ENCODE measurements at regions not wholly inside any gene's neighbourhood (a gene's known extent, or its start where the extent isn't known, plus 50 kb on each side); places are given as distances from the start of the nearest gene placed in this dataset.

DNA sequence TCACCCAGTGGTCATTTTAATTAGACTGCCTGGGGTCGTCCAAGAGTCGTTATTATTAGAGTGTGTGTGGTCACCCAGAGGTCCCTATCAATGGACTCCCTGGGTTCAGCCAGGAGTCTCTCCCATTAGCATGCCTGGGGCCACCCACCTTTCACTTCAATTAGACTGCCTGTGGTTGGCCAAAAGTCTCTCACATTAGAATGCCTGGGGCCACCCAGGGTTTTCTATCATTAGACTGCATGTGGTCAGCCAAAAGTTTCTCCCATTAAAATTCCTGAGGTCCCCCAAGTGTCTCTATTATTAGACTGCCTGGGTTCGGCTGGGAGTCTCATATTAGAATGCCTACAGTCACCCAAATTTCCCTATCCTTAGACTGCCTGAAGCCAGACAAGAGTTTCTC, 1472.6 kb downstream of the UQCRFS1 start:
- no peak overlapping the region for H2AFZ ChIP-seq (ENCODE audit: low read depth, low read length)
- no peaks in the 10 kb centered on the region for H3K4me1 ChIP-seq (ENCODE audit: control insufficient read depth, extremely low read depth, insufficient read depth, low read length)
- intact Hi-C loops (cut with micrococcal nuclease): no loop called here
- dilution Hi-C loops (cut with MboI; ENCODE audit: extremely low pct_ligation_motif_present, low sequenced_read_pairs): no loop called here
- no peaks in the 10 kb centered on the region for H4K20me1 ChIP-seq (replicated peaks; ENCODE audit: control insufficient read depth, extremely low read depth, insufficient read depth, low read length)
- no peak overlapping the region for H3K9ac ChIP-seq (replicated peaks; ENCODE audit: extremely low read depth, insufficient read depth, low read length)
- no peak overlapping the region for H3K4me2 ChIP-seq (ENCODE audit: insufficient read depth, low read length)
- H3K4me3 ChIP-seq (replicated peaks in 1 of 3; ENCODE audit: insufficient read depth in 1 of 3, low read depth in 1 of 3, low read length in 3 of 3): no peak overlapping the region
- no peaks in the 10 kb centered on the region for H3K9me1 ChIP-seq (replicated peaks; ENCODE audit: control insufficient read depth, extremely low read depth, insufficient read depth, low read length)
- BruUV-seq (replicated peaks): no TSS peak
- ChIA-PET CTCF (no interaction called here), POLR2A (no interaction called here)
- no peaks in the 10 kb centered on the region for H3K79me2 ChIP-seq (ENCODE audit: control insufficient read depth, insufficient read depth, low read length)
- H3K27me3 ChIP-seq (ENCODE audit: control insufficient read depth in 2 of 2, insufficient read depth in 2 of 2, low read length in 2 of 2): no peaks in the 10 kb centered on the region
- DNase-seq (ENCODE audit: low read depth, low spot score) (no peak), FAIRE-seq (no peak)
- no peak for TF ChIP-seq JUN (IDR thresholded peaks at IDR 0.05; ENCODE audit: borderline replicate concordance, insufficient read depth, insufficient read length, low read depth)
- TF ChIP-seq EZH2 (IDR thresholded peaks at IDR 0.05; ENCODE audit: borderline replicate concordance, low read depth, low read length, severe bottlenecking): no peak
- no peak for TF ChIP-seq FOS (IDR thresholded peaks at IDR 0.05; ENCODE audit: borderline replicate concordance, insufficient read depth, low read length)
- H3K36me3 ChIP-seq (ENCODE audit: control insufficient read depth in 2 of 2, extremely low read depth in 1 of 2, insufficient read depth in 2 of 2, low read length in 2 of 2): no peaks in the 10 kb centered on the region
- peaks cover 2% of the 10 kb centered on the region for H3K9me3 ChIP-seq (replicated peaks; ENCODE audit: control insufficient read depth, insufficient read depth, low read length)
- no peak overlapping the region for H3K27ac ChIP-seq (ENCODE audit: insufficient read depth, low read depth, low read length)

DNA sequence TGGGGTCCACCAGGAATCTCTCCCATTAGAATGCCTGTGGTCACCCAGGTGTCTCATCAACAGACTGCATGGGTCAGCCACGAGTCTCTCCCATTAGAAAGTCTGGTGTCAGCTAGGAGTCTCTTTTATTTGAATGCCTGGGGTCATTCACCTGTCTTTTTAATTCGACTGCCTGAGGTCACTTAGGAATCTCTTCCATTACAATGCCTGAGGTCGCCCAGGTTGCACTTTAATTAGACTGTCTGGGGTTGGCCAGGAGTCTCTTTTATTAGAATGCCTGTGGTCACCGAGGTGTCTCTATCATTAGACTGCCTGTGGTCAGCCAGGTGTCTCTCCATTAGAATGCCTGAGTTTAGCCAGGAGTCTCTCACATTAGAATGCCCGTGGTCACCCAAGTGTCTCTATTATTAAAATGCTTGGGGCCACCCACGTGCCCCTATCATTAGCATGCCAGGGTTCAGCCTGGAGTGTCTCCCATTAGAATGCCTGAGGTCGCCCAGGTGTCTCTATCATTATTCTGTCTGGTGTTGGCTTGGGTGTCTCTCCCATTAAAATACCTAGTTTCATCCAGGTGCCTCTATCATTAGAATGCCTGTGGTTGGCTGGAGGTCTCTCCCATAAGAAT, 1474.3 kb downstream of the UQCRFS1 start:
- Histone ChIP-seq H3K27ac (ENCODE audit: insufficient read depth, low read depth, low read length) (no peak overlapping the region), H3K9ac (replicated peaks; ENCODE audit: extremely low read depth, insufficient read depth, low read length) (no peak overlapping the region)
- FAIRE-seq: no peak

More for the DNA sequence above, 1474.3 kb downstream of the UQCRFS1 start:
- H4K20me1 ChIP-seq (replicated peaks; ENCODE audit: control insufficient read depth, extremely low read depth, insufficient read depth, low read length): no peaks in the 10 kb centered on the region
- no peaks in the 10 kb centered on the region for H3K36me3 ChIP-seq (ENCODE audit: control insufficient read depth in 2 of 2, extremely low read depth in 1 of 2, insufficient read depth in 2 of 2, low read length in 2 of 2)
- no peaks in the 10 kb centered on the region for H3K79me2 ChIP-seq (ENCODE audit: control insufficient read depth, insufficient read depth, low read length)
- H2AFZ ChIP-seq (ENCODE audit: low read depth, low read length): no peak overlapping the region
- intact Hi-C loops (cut with micrococcal nuclease): no loop called here
- no peak overlapping the region for H3K4me2 ChIP-seq (ENCODE audit: insufficient read depth, low read length)
- H3K4me1 ChIP-seq (ENCODE audit: control insufficient read depth, extremely low read depth, insufficient read depth, low read length): no peaks in the 10 kb centered on the region
- peaks cover 2% of the 10 kb centered on the region for H3K9me3 ChIP-seq (replicated peaks; ENCODE audit: control insufficient read depth, insufficient read depth, low read length)
- no peak for DNase-seq (ENCODE audit: low read depth, low spot score)
- TF ChIP-seq JUN (IDR thresholded peaks at IDR 0.05; ENCODE audit: borderline replicate concordance, insufficient read depth, insufficient read length, low read depth) (no peak), FOS (IDR thresholded peaks at IDR 0.05; ENCODE audit: borderline replicate concordance, insufficient read depth, low read length) (no peak), MYC (IDR thresholded peaks at IDR 0.05; ENCODE audit: low read depth, low read length) (no peak), POLR2AphosphoS5 (IDR thresholded peaks at IDR 0.05; ENCODE audit: insufficient read depth, low read depth, low read length) (no peak), POLR2A (IDR thresholded peaks at IDR 0.05; ENCODE audit: low read depth, low read length) (no peak), EZH2 (IDR thresholded peaks at IDR 0.05; ENCODE audit: borderline replicate concordance, low read depth, low read length, severe bottlenecking) (no peak), GATA2 (IDR thresholded peaks at IDR 0.05; ENCODE audit: insufficient read depth, insufficient read length, low read depth, low read length) (no peak)
- TF ChIP-seq, protein P1, sequence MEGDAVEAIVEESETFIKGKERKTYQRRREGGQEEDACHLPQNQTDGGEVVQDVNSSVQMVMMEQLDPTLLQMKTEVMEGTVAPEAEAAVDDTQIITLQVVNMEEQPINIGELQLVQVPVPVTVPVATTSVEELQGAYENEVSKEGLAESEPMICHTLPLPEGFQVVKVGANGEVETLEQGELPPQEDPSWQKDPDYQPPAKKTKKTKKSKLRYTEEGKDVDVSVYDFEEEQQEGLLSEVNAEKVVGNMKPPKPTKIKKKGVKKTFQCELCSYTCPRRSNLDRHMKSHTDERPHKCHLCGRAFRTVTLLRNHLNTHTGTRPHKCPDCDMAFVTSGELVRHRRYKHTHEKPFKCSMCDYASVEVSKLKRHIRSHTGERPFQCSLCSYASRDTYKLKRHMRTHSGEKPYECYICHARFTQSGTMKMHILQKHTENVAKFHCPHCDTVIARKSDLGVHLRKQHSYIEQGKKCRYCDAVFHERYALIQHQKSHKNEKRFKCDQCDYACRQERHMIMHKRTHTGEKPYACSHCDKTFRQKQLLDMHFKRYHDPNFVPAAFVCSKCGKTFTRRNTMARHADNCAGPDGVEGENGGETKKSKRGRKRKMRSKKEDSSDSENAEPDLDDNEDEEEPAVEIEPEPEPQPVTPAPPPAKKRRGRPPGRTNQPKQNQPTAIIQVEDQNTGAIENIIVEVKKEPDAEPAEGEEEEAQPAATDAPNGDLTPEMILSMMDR (IDR thresholded peaks at IDR 0.05; ENCODE audit: extremely low read depth in 1 of 2, insufficient read depth in 1 of 2, low read depth in 1 of 2, low read length in 2 of 2): no peak
- TF ChIP-seq, protein P2, sequence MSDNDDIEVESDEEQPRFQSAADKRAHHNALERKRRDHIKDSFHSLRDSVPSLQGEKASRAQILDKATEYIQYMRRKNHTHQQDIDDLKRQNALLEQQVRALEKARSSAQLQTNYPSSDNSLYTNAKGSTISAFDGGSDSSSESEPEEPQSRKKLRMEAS (IDR thresholded peaks at IDR 0.05; ENCODE audit: insufficient read depth, insufficient read length): no peak
- CTCF ChIA-PET: no interaction called here
- dilution Hi-C loops (cut with MboI; ENCODE audit: extremely low pct_ligation_motif_present, low sequenced_read_pairs): no loop called here
- no peaks in the 10 kb centered on the region for H3K27me3 ChIP-seq (ENCODE audit: control insufficient read depth in 2 of 2, insufficient read depth in 2 of 2, low read length in 2 of 2)
- BruUV-seq (replicated peaks): no TSS peak
- POLR2A ChIA-PET: no interaction called here
- H3K9me1 ChIP-seq (replicated peaks; ENCODE audit: control insufficient read depth, extremely low read depth, insufficient read depth, low read length): no peaks in the 10 kb centered on the region
- no peak overlapping the region for H3K4me3 ChIP-seq (replicated peaks in 1 of 3; ENCODE audit: insufficient read depth in 1 of 3, low read depth in 1 of 3, low read length in 3 of 3)

Data from endothelial cell of umbilical vein (primary cell).